ENCODE measurements at regions not wholly inside any gene's neighbourhood (a gene's known extent, or its start where the extent isn't known, plus 50 kb on each side); places are given as distances from the start of the nearest gene placed in this dataset.

GRCh38 chr10:4556527-4556926 lies 269.5 kb upstream of the AKR1E2 start:
- no peak overlapping the region for H2AFZ ChIP-seq (ENCODE audit: control insufficient read depth, low read length)
- H3K4me1 ChIP-seq (ENCODE audit: control insufficient read depth, extremely low read depth, insufficient read depth, low read length), result no peaks in the 10 kb centered on the region
- H3K9me1 ChIP-seq (ENCODE audit: control insufficient read depth, extremely low read depth, insufficient read depth, low read length), result no peaks in the 10 kb centered on the region
- no peaks in the 10 kb centered on the region for H3K9me3 ChIP-seq (ENCODE audit: control insufficient read depth, low read depth, low read length)
- H3K36me3 ChIP-seq (ENCODE audit: control insufficient read depth in 2 of 2, extremely low read depth in 1 of 2, insufficient read depth in 2 of 2, low read length in 2 of 2), result no peaks in the 10 kb centered on the region
- no peak overlapping the region for H3K9ac ChIP-seq (ENCODE audit: control insufficient read depth, extremely low read depth, insufficient read depth, low read length)
- H3K4me2 ChIP-seq (ENCODE audit: control insufficient read depth, extremely low read depth, insufficient read depth, low read depth, low read length), result no peak overlapping the region
- no peak for FAIRE-seq
- H3K27me3 ChIP-seq (ENCODE audit: control insufficient read depth, extremely low read depth, insufficient read depth, low read length), result no peaks in the 10 kb centered on the region
- DNase-seq (ENCODE audit: low read depth, low spot score), result no peak
- no peaks in the 10 kb centered on the region for H4K20me1 ChIP-seq (ENCODE audit: control insufficient read depth, extremely low read depth, insufficient read depth, low read length)
- H3K27ac ChIP-seq (ENCODE audit: control insufficient read depth, insufficient read depth, low read length), result no peak overlapping the region
- no peaks in the 10 kb centered on the region for H3K79me2 ChIP-seq (ENCODE audit: control insufficient read depth, insufficient read depth, low read length)
- no peak overlapping the region for H3K4me3 ChIP-seq (ENCODE audit: control insufficient read depth in 2 of 3, extremely low read depth in 1 of 3, insufficient read depth in 2 of 3, low read depth in 1 of 3, low read length in 3 of 3)
- dilution Hi-C loops (cut with MboI; ENCODE audit: extremely low pct_ligation_motif_present, low sequenced_read_pairs), result no loop called here
- no peak for TF ChIP-seq CTCF (optimal IDR thresholded peaks at IDR 0.05 in 1 of 3, IDR thresholded peaks at IDR 0.05 in 1 of 3, conservative IDR thresholded peaks at IDR 0.05 in 1 of 3; ENCODE audit: extremely low read depth in 1 of 3, insufficient read depth in 2 of 3, low read length in 3 of 3)
- no peak for TF ChIP-seq EZH2 (IDR thresholded peaks at IDR 0.05; ENCODE audit: low read length)

- Histone ChIP-seq H3K36me3 (ENCODE audit: control insufficient read depth in 2 of 2, extremely low read depth in 1 of 2, insufficient read depth in 2 of 2, low read length in 2 of 2) (no peaks in the 10 kb centered on the region), H4K20me1 (ENCODE audit: control insufficient read depth, extremely low read depth, insufficient read depth, low read length) (no peaks in the 10 kb centered on the region), H3K4me3 (ENCODE audit: control insufficient read depth in 2 of 3, extremely low read depth in 1 of 3, insufficient read depth in 2 of 3, low read depth in 1 of 3, low read length in 3 of 3) (no peak overlapping the region), H3K9ac (ENCODE audit: control insufficient read depth, extremely low read depth, insufficient read depth, low read length) (no peak overlapping the region), H3K9me3 (ENCODE audit: control insufficient read depth, low read depth, low read length) (no peaks in the 10 kb centered on the region), H3K4me2 (ENCODE audit: control insufficient read depth, extremely low read depth, insufficient read depth, low read depth, low read length) (no peak overlapping the region), H2AFZ (ENCODE audit: control insufficient read depth, low read length) (no peak overlapping the region), H3K79me2 (ENCODE audit: control insufficient read depth, insufficient read depth, low read length) (no peaks in the 10 kb centered on the region), H3K27ac (ENCODE audit: control insufficient read depth, insufficient read depth, low read length) (no peak overlapping the region), H3K4me1 (ENCODE audit: control insufficient read depth, extremely low read depth, insufficient read depth, low read length) (no peaks in the 10 kb centered on the region), H3K9me1 (ENCODE audit: control insufficient read depth, extremely low read depth, insufficient read depth, low read length) (no peaks in the 10 kb centered on the region), H3K27me3 (ENCODE audit: control insufficient read depth, extremely low read depth, insufficient read depth, low read length) (no peaks in the 10 kb centered on the region)
- dilution Hi-C loops (cut with MboI; ENCODE audit: extremely low pct_ligation_motif_present, low sequenced_read_pairs), result no loop called here
- DNase-seq (ENCODE audit: low read depth, low spot score) (no peak), FAIRE-seq (no peak)
- TF ChIP-seq EZH2 (IDR thresholded peaks at IDR 0.05; ENCODE audit: low read length) (no peak), CTCF (optimal IDR thresholded peaks at IDR 0.05 in 1 of 3, IDR thresholded peaks at IDR 0.05 in 1 of 3, conservative IDR thresholded peaks at IDR 0.05 in 1 of 3; ENCODE audit: extremely low read depth in 1 of 3, insufficient read depth in 2 of 3, low read length in 3 of 3) (no peak)
Measured at GRCh38 chr10:4555920-4556319, 270.1 kb upstream of the AKR1E2 start.

All from keratinocyte (primary cell).